Progenitor cell of endocrine pancreas (in vitro differentiated cells): ENCODE measurements at regions not wholly inside any gene's neighbourhood (a gene's known extent, or its start where the extent isn't known, plus 50 kb on each side); places are given as distances from the start of the nearest gene placed in this dataset.

Source experiments
- DNase-seq: peaks from one replicate; pipeline ENCODE4 v3.0.0; 2021; ENCODE audit warnings: low spot score; ENCODE audit not compliant: unreplicated experiment
- H3K27ac Mint-ChIP-seq: 2 replicates; pipeline ENCODE4 v1.8.0; 2021; ENCODE audit warnings: mild to moderate bottlenecking, moderate library complexity, mixed read lengths
- H3K27me3 Mint-ChIP-seq: 2 replicates; pipeline ENCODE4 v1.8.0; 2021; ENCODE audit warnings: mixed read lengths
- H3K36me3 Mint-ChIP-seq: 2 replicates; pipeline ENCODE4 v1.8.0; 2022; ENCODE audit warnings: mixed read lengths; ENCODE audit not compliant: insufficient read depth
- H3K4me1 Mint-ChIP-seq: 2 replicates; pipeline ENCODE4 v1.8.0; 2021; ENCODE audit warnings: low read depth, mixed read lengths
- H3K4me3 Mint-ChIP-seq: 2 replicates; pipeline ENCODE4 v1.8.0; 2021; ENCODE audit warnings: low read depth, mild to moderate bottlenecking, moderate library complexity, mixed read lengths
- H3K9me3 Mint-ChIP-seq: 2 replicates; pipeline ENCODE4 v1.8.0; 2021; ENCODE audit warnings: low read depth, mixed read lengths
- CTCF ChIP-seq: fragments of 200-600 bp; sonication (generic); IDR thresholded peaks from one replicate; pipeline ENCODE4 v1.5.0; 2021; ENCODE audit warnings: antibody characterized with exemption, mild to moderate bottlenecking; ENCODE audit not compliant: unreplicated experiment

- Mint-ChIP-seq H3K4me1 (peaks cover 10% of the 10 kb centered on the region), H3K9me3 (no peaks in the 10 kb centered on the region), H3K27me3 (no peaks in the 10 kb centered on the region), H3K36me3 (no peaks in the 10 kb centered on the region), H3K4me3 (no peak overlapping the region), H3K27ac (no peak overlapping the region)
- no peak for TF ChIP-seq CTCF
- DNase-seq, result no peak
Measured at GRCh38 chr6:147829835-147830234, 321.3 kb downstream of the SAMD5 start.

- H3K9me3 Mint-ChIP-seq, result no peaks in the 10 kb centered on the region
- H3K4me3 Mint-ChIP-seq, result no peak overlapping the region
- no peak for TF ChIP-seq CTCF
- DNase-seq, result no peak
- H3K27me3 Mint-ChIP-seq, result no peaks in the 10 kb centered on the region
- no peak overlapping the region for H3K27ac Mint-ChIP-seq
- peaks cover 10% of the 10 kb centered on the region for H3K4me1 Mint-ChIP-seq
- no peaks in the 10 kb centered on the region for H3K36me3 Mint-ChIP-seq
Measured at GRCh38 chr6:147831356-147831755, 322.9 kb downstream of the SAMD5 start.

GRCh38 chr6:147833607-147834006, 325.1 kb downstream of the SAMD5 start:
- Mint-ChIP-seq H3K9me3 (no peaks in the 10 kb centered on the region), H3K4me3 (no peak overlapping the region), H3K4me1 (peaks cover 10% of the 10 kb centered on the region), H3K27ac (no peak overlapping the region), H3K36me3 (no peaks in the 10 kb centered on the region), H3K27me3 (no peaks in the 10 kb centered on the region)
- DNase-seq, result no peak
- no peak for TF ChIP-seq CTCF

GRCh38 chr6:147834084-147834776, 325.7 kb downstream of the SAMD5 start:
- no peaks in the 10 kb centered on the region for H3K9me3 Mint-ChIP-seq
- H3K36me3 Mint-ChIP-seq, result no peaks in the 10 kb centered on the region
- no peak for TF ChIP-seq CTCF
- no peak overlapping the region for H3K4me3 Mint-ChIP-seq
- peaks cover 10% of the 10 kb centered on the region for H3K4me1 Mint-ChIP-seq
- H3K27me3 Mint-ChIP-seq, result no peaks in the 10 kb centered on the region
- DNase-seq, result no peak
- no peak overlapping the region for H3K27ac Mint-ChIP-seq

- no peak overlapping the region for H3K4me3 Mint-ChIP-seq
- DNase-seq, result no peak
- H3K4me1 Mint-ChIP-seq, result peaks cover 28% of the 10 kb centered on the region
- H3K9me3 Mint-ChIP-seq, result no peaks in the 10 kb centered on the region
- no peaks in the 10 kb centered on the region for H3K36me3 Mint-ChIP-seq
- no peak for TF ChIP-seq CTCF
- no peak overlapping the region for H3K27ac Mint-ChIP-seq
- no peaks in the 10 kb centered on the region for H3K27me3 Mint-ChIP-seq
Measured at GRCh38 chr6:147837540-147837939, 329.1 kb downstream of the SAMD5 start.
